DOHH2 (cell line): ENCODE measurements at regions not wholly inside any gene's neighbourhood (a gene's known extent, or its start where the extent isn't known, plus 50 kb on each side); places are given as distances from the start of the nearest gene placed in this dataset.

Experiments used
- EZH2phosphoT487 ChIP-seq: fragments of 200-600 bp; sonication (generic); IDR thresholded peaks from 2 replicates; pipeline ENCODE4 v1.6.1; 2017; ENCODE audit warnings: borderline replicate concordance, mild to moderate bottlenecking, antibody characterized with exemption, low read length, moderate library complexity, mixed read lengths
- TF ChIP-seq, protein P1 (sequence below): fragments of 200-600 bp; sonication (generic); IDR thresholded peaks from one replicate; pipeline ENCODE4 v1.5.1; 2014; ENCODE audit warnings: antibody characterized with exemption, mild to moderate bottlenecking, low read depth, low read length; ENCODE audit not compliant: poor library complexity, severe bottlenecking

DNA sequence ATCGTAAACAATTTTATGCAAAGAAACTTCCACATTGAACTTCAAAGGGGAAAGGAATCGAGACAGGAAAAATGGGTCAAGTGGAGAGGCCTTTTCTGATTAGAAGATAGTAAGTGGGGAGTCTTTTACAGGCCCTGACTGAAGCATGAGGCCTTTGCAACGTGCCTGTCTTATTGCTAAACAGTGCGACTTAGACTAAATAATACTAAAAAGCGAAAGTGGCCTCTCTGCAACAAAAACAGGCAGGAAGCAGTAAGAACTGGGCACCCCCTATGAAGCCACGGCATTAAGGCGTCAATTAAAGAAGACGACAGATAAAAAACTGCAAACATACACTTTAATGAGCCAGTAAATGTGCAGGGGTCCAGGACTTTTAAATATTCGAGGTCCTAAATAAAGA lies 283.4 kb upstream of the GRIP1 start:
- TF ChIP-seq, protein P1, sequence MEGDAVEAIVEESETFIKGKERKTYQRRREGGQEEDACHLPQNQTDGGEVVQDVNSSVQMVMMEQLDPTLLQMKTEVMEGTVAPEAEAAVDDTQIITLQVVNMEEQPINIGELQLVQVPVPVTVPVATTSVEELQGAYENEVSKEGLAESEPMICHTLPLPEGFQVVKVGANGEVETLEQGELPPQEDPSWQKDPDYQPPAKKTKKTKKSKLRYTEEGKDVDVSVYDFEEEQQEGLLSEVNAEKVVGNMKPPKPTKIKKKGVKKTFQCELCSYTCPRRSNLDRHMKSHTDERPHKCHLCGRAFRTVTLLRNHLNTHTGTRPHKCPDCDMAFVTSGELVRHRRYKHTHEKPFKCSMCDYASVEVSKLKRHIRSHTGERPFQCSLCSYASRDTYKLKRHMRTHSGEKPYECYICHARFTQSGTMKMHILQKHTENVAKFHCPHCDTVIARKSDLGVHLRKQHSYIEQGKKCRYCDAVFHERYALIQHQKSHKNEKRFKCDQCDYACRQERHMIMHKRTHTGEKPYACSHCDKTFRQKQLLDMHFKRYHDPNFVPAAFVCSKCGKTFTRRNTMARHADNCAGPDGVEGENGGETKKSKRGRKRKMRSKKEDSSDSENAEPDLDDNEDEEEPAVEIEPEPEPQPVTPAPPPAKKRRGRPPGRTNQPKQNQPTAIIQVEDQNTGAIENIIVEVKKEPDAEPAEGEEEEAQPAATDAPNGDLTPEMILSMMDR = no peak
- TF ChIP-seq EZH2phosphoT487 = no peak
